Ovary (tissue), 7 donors: ENCODE measurements at regions not wholly inside any gene's neighbourhood (a gene's known extent, or its start where the extent isn't known, plus 50 kb on each side); places are given as distances from the start of the nearest gene placed in this dataset.

Source experiments
- DNase-seq, 5 donors: peaks; one replicate each; pipeline ENCODE4 v3.0.0-alpha.2; 2019 to 2020
- H3K27ac ChIP-seq, 2 donors: fragments of 200-600 bp; one replicate each; pipeline versions ENCODE4 v1.5.1 to v1.8.0; 2019 to 2022
- H3K27me3 ChIP-seq: fragments of 200-600 bp; one replicate; pipeline ENCODE4 v1.8.0; 2022
- H3K36me3 ChIP-seq: fragments of 200-600 bp; sonication (generic); one replicate; pipeline ENCODE4 v1.5.1; 2019
- H3K4me1 ChIP-seq: one replicate; pipeline ENCODE4 v1.8.1; 2013; ENCODE audit warnings: mild to moderate bottlenecking, moderate library complexity; ENCODE audit not compliant: insufficient read depth
- H3K4me3 ChIP-seq: fragments of 200-600 bp; sonication (generic); one replicate; pipeline ENCODE4 v1.5.1; 2017
- H3K9me3 ChIP-seq, 2 donors: fragments of 200-600 bp in 1 of 2; sonication (generic) in 1 of 2; one replicate each; pipeline versions ENCODE4 v1.5.1 to v1.8.1; 2013 to 2019; ENCODE audit warnings: mild to moderate bottlenecking in 1 of 2, moderate library complexity in 1 of 2
- EP300 ChIP-seq: sonication (generic); formaldehyde crosslinking; IDR thresholded peaks from one replicate; pipeline ENCODE4 v1.6.1; 2017; ENCODE audit warnings: antibody characterized with exemption
- POLR2A ChIP-seq: fragments of 450-650 bp; IDR thresholded peaks from one replicate; pipeline ENCODE4 v1.6.1; 2017; ENCODE audit warnings: antibody characterized with exemption, mild to moderate bottlenecking, moderate library complexity
- WGBS, 3 donors: extraction: QIAGEN DNeasy Blood & Tissue Kit in 1 of 3; methylation state at CpG; one replicate each; pipeline versions ENCODE4 v1.1.5 to v1.1.7; 2013 to 2017; 5-methylcytosine and 5-hydroxymethylcytosine counted together
- intact Hi-C, 4 donors: fragments of 100-400 bp; cut with DNase I; formaldehyde crosslinking; loops; one replicate each; pipeline versions ENCODE4 v1.11.0 to v1.15.1; 2022 to 2023
- TF ChIP-seq, protein P1 (sequence below), 3 donors: fragments of 450-650 bp in 2 of 3; fragments of 200-600 bp in 1 of 3; IDR thresholded peaks; one replicate each; pipeline versions ENCODE4 v1.5.1 to v1.8.0; 2016 to 2022; ENCODE audit warnings: antibody characterized with exemption in 3 of 3, mild to moderate bottlenecking in 1 of 3
- donor health status: DM: no; HTN: no; CAD: no; lungs with moderate emphysema.
- donor health status: DM: no; HTN: no; CAD: no.
- donor health status: Bipolar disorder and iron deficiency.
- donor health status: DM: no; HTN: no; CAD: no.
- donor health status: DM: yes; HTN: yes; CAD: no.

DNA sequence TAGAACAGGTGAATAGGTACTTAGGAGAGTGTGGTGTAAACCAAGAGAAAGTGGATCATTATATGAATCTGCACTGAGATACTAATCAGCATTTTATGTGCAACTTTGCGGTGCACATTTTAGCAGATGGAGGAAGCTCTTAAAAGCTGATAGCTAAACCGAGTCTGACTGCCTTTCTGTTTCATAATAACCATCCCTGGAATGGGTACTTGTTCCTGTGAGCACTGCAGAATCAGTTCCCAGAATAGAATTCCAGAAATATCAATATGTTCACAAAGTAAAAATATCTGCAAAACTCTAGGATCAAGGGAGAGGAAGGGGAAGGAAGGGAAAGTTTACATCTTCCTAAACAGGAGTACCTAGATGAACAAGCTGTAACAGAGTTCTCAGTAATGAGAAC, 432.2 kb upstream of the HNRNPA3 start:
- 72 to 83% (median 73%) methylated on average over 2 of the region's 2 CpGs for WGBS, 3 donors
- TF ChIP-seq EP300 (no peak), POLR2A (no peak)
- TF ChIP-seq, protein P1, sequence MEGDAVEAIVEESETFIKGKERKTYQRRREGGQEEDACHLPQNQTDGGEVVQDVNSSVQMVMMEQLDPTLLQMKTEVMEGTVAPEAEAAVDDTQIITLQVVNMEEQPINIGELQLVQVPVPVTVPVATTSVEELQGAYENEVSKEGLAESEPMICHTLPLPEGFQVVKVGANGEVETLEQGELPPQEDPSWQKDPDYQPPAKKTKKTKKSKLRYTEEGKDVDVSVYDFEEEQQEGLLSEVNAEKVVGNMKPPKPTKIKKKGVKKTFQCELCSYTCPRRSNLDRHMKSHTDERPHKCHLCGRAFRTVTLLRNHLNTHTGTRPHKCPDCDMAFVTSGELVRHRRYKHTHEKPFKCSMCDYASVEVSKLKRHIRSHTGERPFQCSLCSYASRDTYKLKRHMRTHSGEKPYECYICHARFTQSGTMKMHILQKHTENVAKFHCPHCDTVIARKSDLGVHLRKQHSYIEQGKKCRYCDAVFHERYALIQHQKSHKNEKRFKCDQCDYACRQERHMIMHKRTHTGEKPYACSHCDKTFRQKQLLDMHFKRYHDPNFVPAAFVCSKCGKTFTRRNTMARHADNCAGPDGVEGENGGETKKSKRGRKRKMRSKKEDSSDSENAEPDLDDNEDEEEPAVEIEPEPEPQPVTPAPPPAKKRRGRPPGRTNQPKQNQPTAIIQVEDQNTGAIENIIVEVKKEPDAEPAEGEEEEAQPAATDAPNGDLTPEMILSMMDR (IDR thresholded peaks at IDR 0.05), result no peak
- H3K4me1 ChIP-seq, result peaks cover 2% of the 10 kb centered on the region
- H3K27me3 ChIP-seq, result no peaks in the 10 kb centered on the region
- no peaks in the 10 kb centered on the region for H3K9me3 ChIP-seq
- no peak overlapping the region for H3K4me3 ChIP-seq
- no peaks in the 10 kb centered on the region for H3K36me3 ChIP-seq
- intact Hi-C loops, result no loop called here
- no peak for DNase-seq
- no peak overlapping the region for H3K27ac ChIP-seq

DNA sequence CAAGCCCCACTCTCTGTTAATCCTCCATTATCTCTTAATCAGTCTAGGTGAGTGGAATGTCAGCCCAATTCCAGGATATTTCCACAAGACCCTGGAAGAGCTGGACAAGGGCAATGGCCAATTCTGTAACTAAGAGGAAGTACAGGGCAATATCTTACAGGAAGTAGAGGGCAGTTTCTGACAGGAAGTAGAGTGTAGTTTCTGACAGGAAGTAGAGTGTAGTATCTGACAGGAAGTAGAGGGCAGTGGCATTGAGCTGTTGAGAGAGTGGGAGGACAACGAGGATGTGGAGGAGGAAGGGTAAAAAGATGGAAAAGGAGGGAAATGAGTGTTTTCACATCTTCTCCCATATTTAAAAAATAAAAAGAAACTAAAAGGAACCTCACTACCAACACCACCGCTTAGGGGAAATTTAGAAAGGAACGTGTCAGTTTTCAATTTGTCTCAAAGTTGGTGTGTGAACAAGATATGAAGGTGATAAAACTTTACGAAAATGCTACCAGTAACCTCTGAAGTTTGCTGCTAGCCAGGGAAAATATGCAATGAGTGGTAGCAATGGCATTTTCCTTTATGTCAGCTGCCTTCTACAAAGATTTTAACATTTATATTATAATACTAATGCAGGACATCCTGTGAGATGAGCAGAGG, 430.9 kb upstream of the HNRNPA3 start:
- H3K27ac ChIP-seq, result no peak overlapping the region
- TF ChIP-seq POLR2A (no peak), EP300 (no peak)
- TF ChIP-seq, protein P1 (IDR thresholded peaks at IDR 0.05), result no peak
- peaks cover 2% of the 10 kb centered on the region for H3K4me1 ChIP-seq
- H3K27me3 ChIP-seq, result no peaks in the 10 kb centered on the region
- 66 to 78% (median 78%) methylated on average over 4 of the region's 4 CpGs for WGBS, 3 donors
- intact Hi-C loops, result no loop called here
- no peak for DNase-seq
- no peaks in the 10 kb centered on the region for H3K36me3 ChIP-seq
- H3K4me3 ChIP-seq, result no peak overlapping the region
- no peaks in the 10 kb centered on the region for H3K9me3 ChIP-seq

DNA sequence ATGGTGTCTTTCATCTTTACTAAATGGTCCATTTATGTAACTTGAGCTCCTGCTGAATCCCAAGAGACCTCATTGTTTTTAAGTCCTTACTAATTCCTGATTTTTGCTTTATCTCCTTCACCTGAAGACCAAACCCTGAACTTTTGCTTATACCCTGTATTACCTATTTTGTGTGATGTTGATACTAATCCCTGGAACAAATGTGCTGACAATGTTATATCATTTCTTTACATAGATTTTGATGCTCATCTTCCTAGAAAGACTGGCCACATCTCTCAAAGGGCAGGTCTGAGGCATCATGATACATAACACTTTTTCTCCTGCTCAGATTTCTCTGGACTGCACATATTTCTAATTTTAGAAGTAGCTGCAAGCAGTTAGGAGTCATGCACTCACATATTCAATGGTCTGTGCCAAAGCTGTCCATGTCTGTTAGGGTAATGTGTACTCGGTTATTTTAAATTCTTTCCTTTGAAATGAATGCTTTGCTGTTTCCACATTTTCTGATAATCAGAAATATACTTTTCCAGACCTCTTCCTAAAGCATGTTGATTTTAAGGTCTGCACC, 427.9 kb upstream of the HNRNPA3 start:
- H3K27me3 ChIP-seq, result no peaks in the 10 kb centered on the region
- H3K4me3 ChIP-seq, result no peak overlapping the region
- no peak for DNase-seq
- intact Hi-C loops, result no loop called here
- TF ChIP-seq POLR2A (no peak), EP300 (no peak)
- TF ChIP-seq, protein P1 (IDR thresholded peaks at IDR 0.05), result no peak
- WGBS, 3 donors, result 3 to 13% (median 10%) methylated on average over 1 of the region's 1 CpG
- H3K36me3 ChIP-seq, result no peaks in the 10 kb centered on the region
- H3K9me3 ChIP-seq, result no peaks in the 10 kb centered on the region
- H3K27ac ChIP-seq, result no peak overlapping the region
- peaks cover 2% of the 10 kb centered on the region for H3K4me1 ChIP-seq

DNA sequence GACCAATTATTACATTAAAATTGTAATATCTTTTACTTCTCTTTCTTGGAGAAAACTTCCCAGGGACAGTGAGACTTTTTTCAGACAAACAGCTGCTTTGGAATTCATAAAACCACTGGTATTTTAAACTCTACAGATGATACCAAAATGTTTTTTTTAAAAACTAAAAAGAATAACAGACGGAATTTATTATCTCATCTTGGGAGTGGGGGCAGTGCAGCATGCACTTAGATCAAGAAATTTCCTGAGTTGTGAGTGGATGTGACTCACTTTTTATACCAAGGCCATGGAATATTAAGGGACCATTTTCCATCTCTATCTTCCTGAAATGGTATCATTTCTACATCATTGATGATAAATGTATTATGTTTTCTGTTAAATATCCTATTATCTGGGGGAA, 422.8 kb upstream of the HNRNPA3 start:
- H3K27me3 ChIP-seq, result no peaks in the 10 kb centered on the region
- 0 to 15% (median 3%) methylated on average over 1 of the region's 1 CpG for WGBS, 3 donors
- TF ChIP-seq POLR2A, result no peak
- TF ChIP-seq, protein P1 (IDR thresholded peaks at IDR 0.05), result no peak
- DNase-seq, result no peak
- no peak overlapping the region for H3K27ac ChIP-seq
- H3K36me3 ChIP-seq, result no peaks in the 10 kb centered on the region
- H3K4me3 ChIP-seq, result no peak overlapping the region
- intact Hi-C loops, result loop anchor here in 1 of 4 donors (10.0 kb wide), 1 partner anchor 215 kb away; no protein-coding TSS in a partner anchor
- H3K9me3 ChIP-seq, result no peaks in the 10 kb centered on the region
- H3K4me1 ChIP-seq, result peaks cover 9% of the 10 kb centered on the region
